GM19397 (cell line): ENCODE measurements at regions not wholly inside any gene's neighbourhood (a gene's known extent, or its start where the extent isn't known, plus 50 kb on each side); places are given as distances from the start of the nearest gene placed in this dataset.

Experiments used
- ATAC-seq: cut with Tn5 transposase; IDR thresholded peaks from one replicate; pipeline ENCODE4 v1.9.1; 2021; ENCODE audit warnings: mild to moderate bottlenecking, moderate library complexity; ENCODE audit not compliant: unreplicated experiment

GRCh38 chr1:82728206-82728605 is 927.5 kb downstream of the ADGRL2 start:
- no peak for ATAC-seq

GRCh38 chr1:82724246-82724645 is 923.5 kb downstream of the ADGRL2 start:
- ATAC-seq: no peak

- no peak for ATAC-seq
Measured at GRCh38 chr1:82722608-82723007, 921.9 kb downstream of the ADGRL2 start.

GRCh38 chr1:82721702-82722101 is 921.0 kb downstream of the ADGRL2 start:
- no peak for ATAC-seq

- ATAC-seq: no peak
Measured at GRCh38 chr1:82718719-82719419, 918.1 kb downstream of the ADGRL2 start.

- no peak for ATAC-seq
Measured at GRCh38 chr1:82710091-82710490, 909.4 kb downstream of the ADGRL2 start.

- no peak for ATAC-seq
Measured at GRCh38 chr1:82707681-82708080, 906.9 kb downstream of the ADGRL2 start.

GRCh38 chr1:82706741-82707140 is 906.0 kb downstream of the ADGRL2 start:
- ATAC-seq: no peak

GRCh38 chr1:82704966-82705365 is 904.2 kb downstream of the ADGRL2 start:
- no peak for ATAC-seq

GRCh38 chr1:82704393-82704792 is 903.7 kb downstream of the ADGRL2 start:
- ATAC-seq: no peak

- no peak for ATAC-seq
Measured at GRCh38 chr1:82703951-82704350, 903.2 kb downstream of the ADGRL2 start.

GRCh38 chr1:82700476-82700875 is 899.7 kb downstream of the ADGRL2 start:
- no peak for ATAC-seq

- ATAC-seq: no peak
Measured at GRCh38 chr1:82697965-82698364, 897.2 kb downstream of the ADGRL2 start.

- no peak for ATAC-seq
Measured at GRCh38 chr1:82695443-82695842, 894.7 kb downstream of the ADGRL2 start.

GRCh38 chr1:82690411-82690810 is 889.7 kb downstream of the ADGRL2 start:
- ATAC-seq: no peak

- no peak for ATAC-seq
Measured at GRCh38 chr1:82689217-82689616, 888.5 kb downstream of the ADGRL2 start.

GRCh38 chr1:82686774-82687173 is 886.0 kb downstream of the ADGRL2 start:
- no peak for ATAC-seq

- no peak for ATAC-seq
Measured at GRCh38 chr1:82646888-82647287, 846.2 kb downstream of the ADGRL2 start.

- no peak for ATAC-seq
Measured at GRCh38 chr1:82646336-82646735, 845.6 kb downstream of the ADGRL2 start.

- ATAC-seq: no peak
Measured at GRCh38 chr1:82644186-82644915, 843.6 kb downstream of the ADGRL2 start.

- no peak for ATAC-seq
Measured at GRCh38 chr1:82640352-82640751, 839.6 kb downstream of the ADGRL2 start.

GRCh38 chr1:82634266-82634665 is 833.5 kb downstream of the ADGRL2 start:
- ATAC-seq: no peak
